Fibroblast of pulmonary artery (primary cell): ENCODE measurements at regions not wholly inside any gene's neighbourhood (a gene's known extent, or its start where the extent isn't known, plus 50 kb on each side); places are given as distances from the start of the nearest gene placed in this dataset.

ENCODE experiments used
- DNase-seq: peaks from one replicate; pipeline ENCODE4 v3.0.0-alpha.2; 2010; ENCODE audit warnings: low read depth
- H3K4me3 ChIP-seq: replicated peaks from 2 replicates; pipeline ENCODE4 v1.5.1; 2011; ENCODE audit warnings: low read depth, mild to moderate bottlenecking, control low read depth, low read length, moderate library complexity
- TF ChIP-seq, protein P1 (sequence below): IDR thresholded peaks from 2 replicates; pipeline ENCODE4 v1.5.1; 2011; ENCODE audit warnings: mild to moderate bottlenecking, control low read depth, low read length, inconsistent platforms; ENCODE audit errors: missing control alignments

DNA sequence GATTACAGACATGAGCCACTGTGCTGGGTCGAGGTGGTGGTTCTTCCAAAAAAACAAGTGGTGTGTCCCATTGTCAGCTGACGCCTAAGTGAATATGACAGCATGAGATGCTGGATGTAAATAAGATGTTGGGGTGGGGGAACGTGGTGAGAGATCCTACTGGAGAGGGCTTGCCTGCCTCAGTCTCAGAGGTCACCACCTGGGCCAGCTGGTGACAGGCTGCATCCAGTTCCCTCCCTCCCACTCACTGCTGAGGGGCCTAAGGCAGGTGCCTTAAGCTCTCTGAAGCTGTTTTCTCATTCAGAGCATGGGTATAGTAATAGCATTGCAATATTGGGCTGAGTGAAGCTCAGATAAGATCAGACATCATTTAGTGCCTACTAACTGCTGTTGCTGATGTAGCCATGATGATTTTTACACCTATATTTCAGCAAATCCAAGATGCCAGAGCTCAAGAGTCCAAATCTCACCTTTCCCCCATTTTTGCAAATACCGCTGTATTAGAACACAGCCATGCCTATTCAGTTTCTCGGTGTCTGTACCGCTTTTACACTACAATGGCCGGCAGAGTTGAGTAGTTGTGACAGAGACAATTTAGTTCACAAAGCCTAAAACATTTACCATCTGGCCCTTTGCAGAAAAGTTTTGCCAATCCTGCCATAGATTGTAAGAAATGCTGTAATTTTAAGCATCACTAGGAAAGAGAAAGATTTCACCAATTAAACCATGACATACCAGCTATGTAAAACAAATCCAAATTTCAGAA is 171.3 kb downstream of the ANKRD60 start:
- H3K4me3 ChIP-seq, result no peak overlapping the region
- DNase-seq, result no peak

DNA sequence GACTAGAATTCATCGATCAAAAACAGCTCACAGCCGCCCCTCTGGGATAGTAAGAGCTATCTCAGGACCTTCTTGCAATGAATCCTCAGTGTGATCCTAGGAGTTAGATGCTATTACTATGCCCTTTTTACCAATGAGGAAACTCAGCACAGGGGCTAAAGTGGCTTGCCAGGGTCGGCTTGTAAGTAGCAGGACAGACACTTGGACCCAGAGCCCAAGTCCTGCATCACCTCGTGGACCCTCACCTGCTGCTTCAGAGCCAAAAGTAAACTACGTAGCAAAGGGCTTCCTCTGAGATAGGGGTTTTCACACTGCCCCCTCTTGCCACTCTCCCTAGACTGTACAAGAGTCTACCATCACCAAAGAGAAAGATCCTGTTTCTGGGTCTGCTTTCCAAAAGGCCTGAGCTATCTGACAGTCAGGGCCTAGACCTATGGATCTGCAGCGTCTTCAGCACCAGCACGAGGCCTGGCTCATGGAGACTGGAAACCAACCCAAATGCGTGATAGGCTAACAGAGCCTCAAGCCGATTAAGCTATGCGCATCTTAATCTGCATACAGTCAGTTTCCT is 172.3 kb downstream of the ANKRD60 start:
- no peak overlapping the region for H3K4me3 ChIP-seq
- no peak for DNase-seq
- TF ChIP-seq, protein P1, sequence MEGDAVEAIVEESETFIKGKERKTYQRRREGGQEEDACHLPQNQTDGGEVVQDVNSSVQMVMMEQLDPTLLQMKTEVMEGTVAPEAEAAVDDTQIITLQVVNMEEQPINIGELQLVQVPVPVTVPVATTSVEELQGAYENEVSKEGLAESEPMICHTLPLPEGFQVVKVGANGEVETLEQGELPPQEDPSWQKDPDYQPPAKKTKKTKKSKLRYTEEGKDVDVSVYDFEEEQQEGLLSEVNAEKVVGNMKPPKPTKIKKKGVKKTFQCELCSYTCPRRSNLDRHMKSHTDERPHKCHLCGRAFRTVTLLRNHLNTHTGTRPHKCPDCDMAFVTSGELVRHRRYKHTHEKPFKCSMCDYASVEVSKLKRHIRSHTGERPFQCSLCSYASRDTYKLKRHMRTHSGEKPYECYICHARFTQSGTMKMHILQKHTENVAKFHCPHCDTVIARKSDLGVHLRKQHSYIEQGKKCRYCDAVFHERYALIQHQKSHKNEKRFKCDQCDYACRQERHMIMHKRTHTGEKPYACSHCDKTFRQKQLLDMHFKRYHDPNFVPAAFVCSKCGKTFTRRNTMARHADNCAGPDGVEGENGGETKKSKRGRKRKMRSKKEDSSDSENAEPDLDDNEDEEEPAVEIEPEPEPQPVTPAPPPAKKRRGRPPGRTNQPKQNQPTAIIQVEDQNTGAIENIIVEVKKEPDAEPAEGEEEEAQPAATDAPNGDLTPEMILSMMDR, result no peak

More for the DNA sequence above, 171.3 kb downstream of the ANKRD60 start:
- TF ChIP-seq, protein P1, result no peak

DNA sequence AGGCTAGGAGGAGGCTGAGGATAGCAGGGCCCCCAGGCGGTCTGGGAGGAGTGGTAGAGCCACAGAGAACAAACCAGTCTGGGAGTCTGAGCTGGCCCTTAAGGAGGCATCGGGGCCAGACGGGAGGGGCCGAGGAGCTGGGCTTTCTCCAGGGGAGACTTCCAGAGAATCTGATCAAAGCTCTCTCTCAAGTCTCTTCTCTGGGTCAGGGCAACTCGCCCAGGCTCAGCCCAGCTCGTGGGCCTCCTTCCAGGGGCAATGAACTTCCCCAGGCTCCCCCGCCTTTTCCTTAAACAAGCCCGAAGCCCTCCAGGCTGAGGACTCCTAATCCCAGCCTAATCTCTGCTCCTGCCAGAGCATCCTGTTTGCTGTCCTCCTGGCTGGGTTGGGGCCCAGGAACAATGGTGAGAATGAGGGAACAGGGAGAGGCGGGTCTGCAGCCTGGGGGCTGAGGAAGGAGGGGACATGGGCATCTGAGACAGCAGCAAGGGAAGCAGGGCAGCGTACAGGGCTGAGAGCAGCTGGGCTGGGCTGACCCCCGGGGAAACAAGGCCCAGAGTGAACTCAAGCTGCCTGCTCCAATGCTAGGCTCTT is 173.6 kb downstream of the ANKRD60 start:
- no peak for DNase-seq
- TF ChIP-seq, protein P1, result no peak
- H3K4me3 ChIP-seq, result no peak overlapping the region

DNA sequence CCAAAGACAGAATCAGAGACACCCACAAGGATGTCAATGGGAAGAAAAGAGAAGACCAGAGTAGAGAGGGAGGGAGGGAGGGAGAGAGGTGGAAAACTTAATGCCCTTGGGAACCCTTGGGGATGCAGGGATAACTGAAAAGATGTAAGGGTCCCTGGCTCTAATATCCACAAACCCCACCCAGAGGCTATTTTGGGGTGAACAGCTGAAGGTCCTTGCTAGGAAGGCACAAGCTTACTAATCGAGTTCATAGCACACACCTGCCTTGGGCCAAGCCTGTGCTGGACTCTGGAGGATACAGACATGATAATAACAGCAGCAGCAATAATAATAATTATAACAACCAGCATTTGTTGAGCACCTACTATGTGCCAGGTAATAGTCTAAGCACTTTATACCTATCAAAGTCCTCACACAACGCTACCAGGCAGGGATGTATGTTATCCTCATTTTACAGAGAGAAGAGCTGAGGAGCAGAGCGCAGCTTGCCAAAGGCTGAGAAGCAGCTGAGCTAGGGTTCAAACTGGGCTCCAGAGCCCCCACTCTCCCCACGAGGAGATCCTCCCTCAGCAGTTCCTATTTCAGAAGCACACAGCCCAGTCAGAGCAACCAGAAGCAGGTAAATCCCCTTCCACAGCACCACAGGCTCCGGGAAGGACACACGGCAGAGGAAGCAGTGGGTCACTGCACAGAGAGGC is 174.2 kb downstream of the ANKRD60 start:
- H3K4me3 ChIP-seq, result no peak overlapping the region
- TF ChIP-seq, protein P1, result no peak
- DNase-seq, result no peak

DNA sequence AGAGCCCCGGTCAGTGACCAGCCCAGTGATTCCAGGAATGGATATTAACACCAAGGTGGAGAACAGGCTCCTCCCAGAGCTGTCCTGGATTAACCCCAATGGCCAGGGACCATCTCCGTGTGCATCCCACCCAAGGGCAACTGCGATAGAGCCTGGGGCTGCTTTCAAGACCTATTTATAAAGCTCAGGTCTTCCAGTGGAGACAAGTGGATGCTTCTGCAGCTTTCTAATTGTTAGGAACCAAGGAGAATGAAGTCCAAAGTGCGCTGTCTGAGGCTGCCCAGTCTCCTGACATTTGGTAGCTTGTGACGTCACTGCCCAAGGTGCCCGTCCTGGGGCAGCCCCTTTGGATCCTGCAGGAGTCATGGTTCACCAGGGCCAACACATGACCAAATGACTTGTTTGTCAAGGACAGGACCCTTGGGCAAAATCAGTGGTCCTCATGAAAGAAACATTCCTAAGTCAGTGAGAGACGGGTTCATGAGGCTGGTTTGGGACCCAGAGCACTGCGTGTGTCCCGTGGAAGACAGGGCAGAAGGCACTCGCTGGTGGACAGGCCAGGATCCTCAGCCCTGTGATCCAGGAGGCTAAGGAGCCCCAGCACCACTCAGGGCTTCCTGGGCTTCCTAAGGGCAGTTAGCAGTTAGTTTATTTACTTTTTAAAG is 174.9 kb downstream of the ANKRD60 start:
- no peak for DNase-seq
- no peak overlapping the region for H3K4me3 ChIP-seq

DNA sequence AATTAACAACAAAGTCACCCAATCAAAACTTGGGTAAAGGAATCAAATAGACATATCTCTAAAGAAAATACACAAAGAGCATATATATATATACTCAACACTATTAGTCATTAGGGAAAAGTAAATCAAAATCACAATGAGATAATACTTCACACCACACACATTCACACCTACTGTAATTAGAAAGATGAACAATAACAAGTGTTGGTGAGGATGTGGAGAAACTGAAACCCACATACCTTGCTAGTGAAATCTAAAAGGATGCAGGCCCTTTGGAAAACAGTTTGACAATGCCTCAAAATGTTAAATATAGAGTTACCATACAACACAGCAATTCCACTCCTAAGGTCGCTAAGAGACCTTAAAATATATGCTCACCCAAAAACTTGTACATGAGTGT is 177.1 kb downstream of the ANKRD60 start:
- H3K4me3 ChIP-seq, result no peak overlapping the region
- DNase-seq, result no peak
- TF ChIP-seq, protein P1, result no peak

More for the DNA sequence above, 174.9 kb downstream of the ANKRD60 start:
- TF ChIP-seq, protein P1, result no peak
